IPS-NIHi7 (cell line): ENCODE measurements at regions not wholly inside any gene's neighbourhood (a gene's known extent, or its start where the extent isn't known, plus 50 kb on each side); places are given as distances from the start of the nearest gene placed in this dataset.

Experiments used
- DNase-seq: peaks from one replicate; pipeline ENCODE4 v3.0.0; 2012; ENCODE audit warnings: mixed read lengths; ENCODE audit errors: extremely low spot score

- no peak for DNase-seq
Observed at GRCh38 chr10:128556182-128557110, 430.2 kb upstream of the MKI67 start.

- no peak for DNase-seq
Observed at GRCh38 chr10:128557149-128557710, 431.0 kb upstream of the MKI67 start.

GRCh38 chr10:128560406-128560805 lies 434.2 kb upstream of the MKI67 start:
- no peak for DNase-seq

GRCh38 chr10:128560993-128561392 lies 434.8 kb upstream of the MKI67 start:
- DNase-seq, result no peak

- no peak for DNase-seq
Observed at GRCh38 chr10:128563387-128563786, 437.2 kb upstream of the MKI67 start.

GRCh38 chr10:128563904-128564303 lies 437.7 kb upstream of the MKI67 start:
- no peak for DNase-seq

- no peak for DNase-seq
Observed at GRCh38 chr10:128566361-128566968, 440.2 kb upstream of the MKI67 start.

- peak; percentile 58 for DNase-seq
Observed at GRCh38 chr10:128567551-128567950, 441.3 kb upstream of the MKI67 start.

GRCh38 chr10:128568041-128568440 lies 441.8 kb upstream of the MKI67 start:
- no peak for DNase-seq

- DNase-seq, result no peak
Observed at GRCh38 chr10:128568491-128568890, 442.3 kb upstream of the MKI67 start.

- DNase-seq, result no peak
Observed at GRCh38 chr10:128568990-128569945, 443.0 kb upstream of the MKI67 start.

GRCh38 chr10:128570319-128570995 lies 444.2 kb upstream of the MKI67 start:
- no peak for DNase-seq

GRCh38 chr10:128571071-128571470 lies 444.8 kb upstream of the MKI67 start:
- no peak for DNase-seq

GRCh38 chr10:128571745-128572144 lies 445.5 kb upstream of the MKI67 start:
- peak; percentile 55 for DNase-seq

GRCh38 chr10:128572696-128573095 lies 446.5 kb upstream of the MKI67 start:
- DNase-seq, result no peak

- no peak for DNase-seq
Observed at GRCh38 chr10:128573281-128573845, 447.1 kb upstream of the MKI67 start.

GRCh38 chr10:128573986-128574385 lies 447.8 kb upstream of the MKI67 start:
- DNase-seq, result no peak

GRCh38 chr10:128574581-128575210 lies 448.5 kb upstream of the MKI67 start:
- DNase-seq, result no peak

GRCh38 chr10:128575761-128576160 lies 449.5 kb upstream of the MKI67 start:
- no peak for DNase-seq

- DNase-seq, result no peak
Observed at GRCh38 chr10:128576336-128576735, 450.1 kb upstream of the MKI67 start.
